Left ventricle myocardium inferior (tissue), 1 donor: ENCODE measurements at regions not wholly inside any gene's neighbourhood (a gene's known extent, or its start where the extent isn't known, plus 50 kb on each side); places are given as distances from the start of the nearest gene placed in this dataset.

Experiments used
- DNase-seq: peaks from one replicate; pipeline ENCODE4 v3.0.0-alpha.2; 2020
- H3K27ac ChIP-seq: fragments of 200-600 bp; replicated peaks from 2 replicates; pipeline ENCODE4 v1.8.0; 2021
- H3K27me3 ChIP-seq: fragments of 200-600 bp; 2 replicates; pipeline ENCODE4 v1.8.0; 2021; ENCODE audit warnings: low read depth
- H3K36me3 ChIP-seq: fragments of 200-600 bp; 2 replicates; pipeline ENCODE4 v1.8.0; 2021
- H3K4me1 ChIP-seq: fragments of 200-600 bp; 2 replicates; pipeline ENCODE4 v1.8.0; 2021
- H3K4me3 ChIP-seq: fragments of 200-600 bp; 2 replicates; pipeline ENCODE4 v1.8.0; 2021; ENCODE audit warnings: mild to moderate bottlenecking, moderate library complexity
- H3K9me3 ChIP-seq: fragments of 200-600 bp; replicated peaks from 2 replicates; pipeline ENCODE4 v1.8.0; 2021
- intact Hi-C: fragments of 100-400 bp; cut with micrococcal nuclease; formaldehyde crosslinking; loops from one replicate; pipeline ENCODE4 v1.11.0; 2022
- TF ChIP-seq, protein P1 (sequence below): fragments of 200-600 bp; IDR thresholded peaks from 2 replicates; pipeline ENCODE4 v1.8.0; 2021; ENCODE audit warnings: antibody characterized with exemption, mild to moderate bottlenecking, borderline replicate concordance
- donor health status: DM: no; HTN: yes; CAD: no; lungs with severe emphysema.

DNA sequence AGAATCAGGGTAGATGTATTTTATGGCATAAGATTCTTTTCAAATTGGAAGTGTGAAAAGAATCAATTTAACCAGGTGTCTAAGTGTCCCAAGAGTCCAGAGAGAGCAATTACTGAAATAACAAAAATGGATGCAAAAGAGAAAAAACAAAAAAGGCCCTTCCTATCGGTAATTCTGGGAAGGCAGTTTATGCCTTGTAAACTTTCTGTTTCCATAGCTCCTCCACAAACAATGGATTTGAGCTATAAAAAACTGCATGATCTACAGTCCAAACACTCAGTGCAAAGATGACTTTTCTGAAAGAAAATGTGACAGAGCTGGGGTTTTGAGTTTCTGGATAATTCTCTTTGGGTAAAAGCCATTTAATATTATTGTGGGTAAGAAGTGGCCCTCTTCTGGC, 366.1 kb downstream of the EN1 start:
- Histone ChIP-seq H3K4me1 (no peaks in the 10 kb centered on the region), H3K36me3 (no peaks in the 10 kb centered on the region), H3K4me3 (no peak overlapping the region), H3K27ac (no peak overlapping the region), H3K27me3 (peaks cover 27% of the 10 kb centered on the region), H3K9me3 (no peaks in the 10 kb centered on the region)
- TF ChIP-seq, protein P1, sequence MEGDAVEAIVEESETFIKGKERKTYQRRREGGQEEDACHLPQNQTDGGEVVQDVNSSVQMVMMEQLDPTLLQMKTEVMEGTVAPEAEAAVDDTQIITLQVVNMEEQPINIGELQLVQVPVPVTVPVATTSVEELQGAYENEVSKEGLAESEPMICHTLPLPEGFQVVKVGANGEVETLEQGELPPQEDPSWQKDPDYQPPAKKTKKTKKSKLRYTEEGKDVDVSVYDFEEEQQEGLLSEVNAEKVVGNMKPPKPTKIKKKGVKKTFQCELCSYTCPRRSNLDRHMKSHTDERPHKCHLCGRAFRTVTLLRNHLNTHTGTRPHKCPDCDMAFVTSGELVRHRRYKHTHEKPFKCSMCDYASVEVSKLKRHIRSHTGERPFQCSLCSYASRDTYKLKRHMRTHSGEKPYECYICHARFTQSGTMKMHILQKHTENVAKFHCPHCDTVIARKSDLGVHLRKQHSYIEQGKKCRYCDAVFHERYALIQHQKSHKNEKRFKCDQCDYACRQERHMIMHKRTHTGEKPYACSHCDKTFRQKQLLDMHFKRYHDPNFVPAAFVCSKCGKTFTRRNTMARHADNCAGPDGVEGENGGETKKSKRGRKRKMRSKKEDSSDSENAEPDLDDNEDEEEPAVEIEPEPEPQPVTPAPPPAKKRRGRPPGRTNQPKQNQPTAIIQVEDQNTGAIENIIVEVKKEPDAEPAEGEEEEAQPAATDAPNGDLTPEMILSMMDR: no peak
- intact Hi-C loops: no loop called here
- no peak for DNase-seq

DNA sequence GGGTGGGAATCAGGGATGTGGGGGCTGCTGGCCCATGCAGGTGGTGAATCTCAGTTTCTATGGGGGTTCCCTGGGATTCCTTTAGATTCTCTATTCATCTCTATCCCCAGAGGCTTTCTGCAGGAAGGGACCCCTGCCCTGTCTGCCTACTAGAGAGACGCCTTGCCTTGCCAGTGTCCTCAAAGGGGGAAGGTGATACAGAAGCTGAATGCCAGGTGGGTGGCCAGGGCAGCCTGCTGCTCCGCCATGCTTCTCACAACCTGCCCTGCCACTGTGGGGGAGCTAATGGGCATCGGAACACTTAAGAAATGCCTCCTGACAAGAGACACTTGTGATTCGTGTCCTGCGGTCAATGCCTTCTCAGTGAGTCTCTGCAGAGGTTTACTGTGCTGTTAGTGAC, 368.4 kb downstream of the EN1 start:
- H3K36me3 ChIP-seq: no peaks in the 10 kb centered on the region
- H3K27me3 ChIP-seq: peaks cover 43% of the 10 kb centered on the region
- H3K4me3 ChIP-seq: no peak overlapping the region
- H3K27ac ChIP-seq: no peak overlapping the region
- no peaks in the 10 kb centered on the region for H3K9me3 ChIP-seq
- intact Hi-C loops: no loop called here
- TF ChIP-seq, protein P1: no peak
- H3K4me1 ChIP-seq: no peaks in the 10 kb centered on the region
- DNase-seq: no peak

DNA sequence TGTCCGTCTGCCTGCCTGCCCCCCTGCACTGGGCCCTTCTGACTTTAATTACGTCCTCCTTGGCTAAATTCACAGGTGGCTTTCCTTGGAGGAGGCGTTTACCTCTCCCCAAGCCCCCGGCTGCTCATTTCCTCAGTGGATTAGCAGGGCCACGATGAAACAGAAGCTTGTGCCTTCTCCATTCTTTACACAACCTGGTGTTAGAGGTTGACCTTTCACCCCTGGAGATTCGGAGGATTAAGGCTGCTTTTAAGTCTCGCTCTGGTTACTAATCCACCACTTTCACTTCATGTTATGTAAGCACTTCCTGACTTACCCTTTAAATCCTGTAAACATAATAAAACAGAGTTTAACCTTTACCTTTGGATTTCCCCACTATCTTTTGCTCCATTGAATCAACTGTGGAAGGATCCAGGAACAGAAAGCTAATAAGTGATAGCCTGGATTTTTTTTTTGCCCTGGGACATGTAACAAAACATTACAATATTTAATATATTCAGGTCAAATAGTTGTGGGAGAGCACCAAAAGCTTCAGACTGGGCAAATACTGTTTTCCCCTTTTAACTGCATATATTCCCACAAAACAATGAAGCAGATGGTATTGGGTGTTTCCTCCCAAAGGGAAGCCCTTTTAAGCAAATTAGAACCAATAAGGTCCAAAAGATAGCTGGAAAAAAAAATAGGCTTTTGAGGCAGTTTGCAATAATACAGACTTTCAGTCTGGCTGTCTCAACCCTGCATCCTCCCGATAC, 370.2 kb downstream of the EN1 start:
- TF ChIP-seq, protein P1: no peak
- Histone ChIP-seq H3K9me3 (no peaks in the 10 kb centered on the region), H3K4me3 (no peak overlapping the region), H3K36me3 (no peaks in the 10 kb centered on the region), H3K27me3 (peaks cover 48% of the 10 kb centered on the region), H3K27ac (no peak overlapping the region), H3K4me1 (no peaks in the 10 kb centered on the region)
- DNase-seq: no peak
- intact Hi-C loops: no loop called here

- TF ChIP-seq, protein P1: no peak
- DNase-seq: no peak
- intact Hi-C loops: no loop called here
Observed at GRCh38 chr2:118475622-118476205, 371.7 kb downstream of the EN1 start.

DNA sequence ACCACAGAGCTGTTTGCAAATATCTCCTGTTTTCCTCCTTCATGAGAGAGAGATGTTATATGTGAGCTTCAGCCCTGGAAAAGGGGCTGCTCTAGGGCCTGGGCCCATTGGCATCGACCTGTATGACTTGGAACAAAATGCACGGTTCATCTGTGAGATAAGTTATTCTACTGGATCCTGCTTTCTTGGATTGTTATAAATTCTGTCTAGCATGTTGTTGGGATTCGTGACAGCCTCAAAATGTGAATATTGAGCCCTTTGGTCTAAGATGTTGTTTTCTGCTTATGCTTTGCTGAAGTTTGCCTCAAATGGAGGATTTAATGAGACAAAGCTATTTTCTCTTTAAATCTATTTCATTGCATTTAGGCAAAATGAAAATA, 372.9 kb downstream of the EN1 start:
- DNase-seq: no peak
- Histone ChIP-seq H3K36me3 (no peaks in the 10 kb centered on the region), H3K27ac (no peak overlapping the region), H3K27me3 (peaks cover 69% of the 10 kb centered on the region), H3K9me3 (no peaks in the 10 kb centered on the region), H3K4me3 (no peak overlapping the region), H3K4me1 (no peaks in the 10 kb centered on the region)
- TF ChIP-seq, protein P1: no peak
- intact Hi-C loops: no loop called here

More at GRCh38 chr2:118475622-118476205, 371.7 kb downstream of the EN1 start:
- Histone ChIP-seq H3K4me3 (no peak overlapping the region), H3K9me3 (no peaks in the 10 kb centered on the region), H3K36me3 (no peaks in the 10 kb centered on the region), H3K27ac (no peak overlapping the region), H3K27me3 (peaks cover 62% of the 10 kb centered on the region), H3K4me1 (no peaks in the 10 kb centered on the region)
